WERI-Rb-1 (cell line): ENCODE measurements at regions not wholly inside any gene's neighbourhood (a gene's known extent, or its start where the extent isn't known, plus 50 kb on each side); places are given as distances from the start of the nearest gene placed in this dataset.
"Not testable (repeated sequence)": the region's sequence is repeated elsewhere in the genome, so short reads cannot be mapped to it uniquely, and the experiment has no call there.

ENCODE experiments used
- DNase-seq: peaks from one replicate; pipeline ENCODE4 v3.0.0-alpha.2; 2020
- H3K27ac ChIP-seq: fragments of 250-450 bp; sonication (Bioruptor Pico); 2 replicates; pipeline ENCODE4 v1.5.1; 2020; ENCODE audit warnings: mild to moderate bottlenecking, moderate library complexity
- H3K27me3 ChIP-seq: fragments of 250-450 bp; sonication (Bioruptor Pico); 2 replicates; pipeline ENCODE4 v1.5.1; 2021; ENCODE audit warnings: mild to moderate bottlenecking, low read depth, moderate library complexity; ENCODE audit not compliant: insufficient read depth, severe bottlenecking
- H3K36me3 ChIP-seq: fragments of 250-450 bp; sonication (Bioruptor Pico); 2 replicates; pipeline ENCODE4 v1.5.1; 2020; ENCODE audit warnings: mild to moderate bottlenecking, moderate library complexity
- H3K4me3 ChIP-seq: 2 replicates; pipeline ENCODE4 v1.5.1; 2011; ENCODE audit warnings: low read depth, mild to moderate bottlenecking, control low read depth, low read length
- H3K9me3 ChIP-seq: fragments of 250-450 bp; sonication (Bioruptor Pico); 2 replicates; pipeline ENCODE4 v1.5.1; 2021; ENCODE audit warnings: mild to moderate bottlenecking, moderate library complexity; ENCODE audit not compliant: severe bottlenecking
- CTCF ChIP-seq: IDR thresholded peaks from 2 replicates; pipeline ENCODE4 v1.5.1; 2011; ENCODE audit warnings: low read depth, mild to moderate bottlenecking, control low read depth, inconsistent platforms, low read length

GRCh38 chr9:751137-752051, 90.1 kb upstream of the DMRT1 start:
- Histone ChIP-seq H3K9me3 (no peaks in the 10 kb centered on the region), H3K27me3 (no peaks in the 10 kb centered on the region), H3K4me3 (no peak overlapping the region), H3K27ac (no peak overlapping the region), H3K36me3 (peaks cover 9% of the 10 kb centered on the region)
- no peak for DNase-seq
- no peak for TF ChIP-seq CTCF

- DNase-seq: no peak
- TF ChIP-seq CTCF: no peak
Observed at GRCh38 chr9:752201-752600, 89.3 kb upstream of the DMRT1 start.

GRCh38 chr9:752681-753200, 88.8 kb upstream of the DMRT1 start:
- no peak overlapping the region for H3K27ac ChIP-seq
- no peak for TF ChIP-seq CTCF
- no peak for DNase-seq

More at GRCh38 chr9:752201-752600, 89.3 kb upstream of the DMRT1 start:
- Histone ChIP-seq H3K4me3 (no peak overlapping the region), H3K36me3 (peaks cover 5% of the 10 kb centered on the region), H3K27me3 (no peaks in the 10 kb centered on the region), H3K9me3 (no peaks in the 10 kb centered on the region), H3K27ac (no peak overlapping the region)

GRCh38 chr9:753734-754133, 87.8 kb upstream of the DMRT1 start:
- not testable (repeated sequence) for H3K27me3 ChIP-seq, H3K4me3 ChIP-seq, H3K36me3 ChIP-seq, DNase-seq, H3K27ac ChIP-seq, H3K9me3 ChIP-seq

More at GRCh38 chr9:752681-753200, 88.8 kb upstream of the DMRT1 start:
- Histone ChIP-seq H3K9me3 (no peaks in the 10 kb centered on the region), H3K27me3 (no peaks in the 10 kb centered on the region), H3K4me3 (no peak overlapping the region), H3K36me3 (no peaks in the 10 kb centered on the region; the same call in none of the 2 replicates)

- DNase-seq: no peak
- TF ChIP-seq CTCF: no peak
Observed at GRCh38 chr9:754150-754931, 87.2 kb upstream of the DMRT1 start.

More at GRCh38 chr9:754150-754931, 87.2 kb upstream of the DMRT1 start:
- no peak overlapping the region for H3K27ac ChIP-seq
- no peak overlapping the region for H3K4me3 ChIP-seq
- H3K9me3 ChIP-seq: no peaks in the 10 kb centered on the region
- no peaks in the 10 kb centered on the region; the same call in none of the 2 replicates for H3K36me3 ChIP-seq
- no peaks in the 10 kb centered on the region for H3K27me3 ChIP-seq
